ENCODE measurements at regions not wholly inside any gene's neighbourhood (a gene's known extent, or its start where the extent isn't known, plus 50 kb on each side); places are given as distances from the start of the nearest gene placed in this dataset.
A peak's percentile ranks its signal among the peaks of the same experiment; 100 is the strongest.

GRCh38 chrX:36436361-36436760 is 516.8 kb downstream of the CFAP47 start:
- in situ Hi-C loops (cut with HindIII; ENCODE audit: low sequenced_read_pairs) = no loop called here
- no peak for DNase-seq (ENCODE audit: low spot score)

- no peak for DNase-seq (ENCODE audit: low spot score)
- in situ Hi-C loops (cut with HindIII; ENCODE audit: low sequenced_read_pairs) = no loop called here
These were observed 523.5 kb downstream of the CFAP47 start for GRCh38 chrX:36443007-36443406.

DNA sequence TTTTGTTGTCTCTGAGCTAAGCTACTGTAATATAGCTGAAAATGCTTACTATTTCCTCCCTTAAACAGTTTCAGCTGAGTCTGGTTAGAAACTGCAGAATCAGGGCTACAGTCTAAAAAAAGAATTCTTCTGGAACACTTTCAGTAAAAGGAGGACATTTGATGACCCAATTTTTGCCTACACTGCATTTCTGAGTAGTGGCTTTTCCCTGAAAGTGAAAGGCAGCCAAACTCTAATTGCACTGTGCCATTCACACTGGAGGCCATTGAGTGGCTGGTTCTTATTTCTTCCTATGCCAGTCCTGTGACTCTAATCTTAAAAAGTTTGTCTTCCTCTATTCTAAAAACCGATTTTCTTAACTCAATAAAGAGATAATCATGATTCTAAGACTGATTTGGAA is 526.0 kb downstream of the CFAP47 start:
- in situ Hi-C loops (cut with HindIII; ENCODE audit: low sequenced_read_pairs) = no loop called here
- DNase-seq (ENCODE audit: low spot score) = peak; percentile 61

GRCh38 chrX:36462142-36462541 is 542.6 kb downstream of the CFAP47 start:
- in situ Hi-C loops (cut with HindIII; ENCODE audit: low sequenced_read_pairs) = no loop called here

GRCh38 chrX:36480441-36480990 is 527.6 kb upstream of the FAM47C start:
- in situ Hi-C loops (cut with HindIII; ENCODE audit: low sequenced_read_pairs) = no loop called here
- no peak for DNase-seq (ENCODE audit: low spot score)

More at GRCh38 chrX:36462142-36462541, 542.6 kb downstream of the CFAP47 start:
- no peak for DNase-seq (ENCODE audit: low spot score)

- no peak for DNase-seq (ENCODE audit: low spot score)
- in situ Hi-C loops (cut with HindIII; ENCODE audit: low sequenced_read_pairs) = no loop called here
These were observed 506.9 kb upstream of the FAM47C start for GRCh38 chrX:36501169-36501702.

DNA sequence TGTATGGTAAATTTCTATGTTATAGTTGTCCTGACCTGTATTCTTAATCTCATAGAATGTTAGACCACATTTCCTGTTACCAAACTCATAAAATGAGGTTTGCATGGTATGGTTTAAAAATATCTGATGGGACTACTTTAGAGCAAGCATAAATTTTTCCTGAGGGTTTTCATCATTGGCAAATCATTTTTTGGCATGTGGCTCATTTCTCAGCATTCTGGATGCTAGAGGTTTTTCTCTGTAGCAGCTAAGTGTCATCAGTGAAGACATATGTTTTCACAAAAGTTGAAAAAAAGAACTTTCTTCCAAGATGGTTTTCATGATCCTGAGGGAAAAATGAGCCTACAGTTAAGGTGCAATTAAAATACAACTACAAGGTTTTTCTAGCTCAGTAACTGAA is 503.5 kb upstream of the FAM47C start:
- no peak for DNase-seq (ENCODE audit: low spot score)
- in situ Hi-C loops (cut with HindIII; ENCODE audit: low sequenced_read_pairs) = no loop called here

- DNase-seq (ENCODE audit: low spot score) = no peak
- in situ Hi-C loops (cut with HindIII; ENCODE audit: low sequenced_read_pairs) = no loop called here
These were observed 500.1 kb upstream of the FAM47C start for GRCh38 chrX:36508042-36508441.

- in situ Hi-C loops (cut with HindIII; ENCODE audit: low sequenced_read_pairs) = no loop called here
- no peak for DNase-seq (ENCODE audit: low spot score)
These were observed 497.4 kb upstream of the FAM47C start for GRCh38 chrX:36510736-36511135.

DNA sequence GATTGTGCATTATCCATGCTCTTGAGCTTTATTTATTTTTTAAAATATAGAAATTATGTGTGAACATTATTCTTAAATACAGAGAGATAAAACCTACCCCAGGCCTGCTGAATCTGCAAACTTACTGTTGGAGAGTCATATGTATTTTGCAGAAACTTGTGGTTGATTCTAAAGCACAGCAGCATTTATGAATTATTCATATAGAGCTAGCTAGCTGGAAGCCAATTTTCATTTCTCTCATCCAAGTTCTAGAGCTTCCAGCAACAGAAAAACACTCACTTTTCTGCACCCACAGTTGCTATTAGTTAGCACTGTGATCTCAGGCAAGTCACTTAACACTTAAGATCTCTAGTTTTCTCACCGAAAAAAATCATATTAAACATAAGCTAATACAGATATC is 479.5 kb upstream of the FAM47C start:
- in situ Hi-C loops (cut with HindIII; ENCODE audit: low sequenced_read_pairs) = no loop called here

DNA sequence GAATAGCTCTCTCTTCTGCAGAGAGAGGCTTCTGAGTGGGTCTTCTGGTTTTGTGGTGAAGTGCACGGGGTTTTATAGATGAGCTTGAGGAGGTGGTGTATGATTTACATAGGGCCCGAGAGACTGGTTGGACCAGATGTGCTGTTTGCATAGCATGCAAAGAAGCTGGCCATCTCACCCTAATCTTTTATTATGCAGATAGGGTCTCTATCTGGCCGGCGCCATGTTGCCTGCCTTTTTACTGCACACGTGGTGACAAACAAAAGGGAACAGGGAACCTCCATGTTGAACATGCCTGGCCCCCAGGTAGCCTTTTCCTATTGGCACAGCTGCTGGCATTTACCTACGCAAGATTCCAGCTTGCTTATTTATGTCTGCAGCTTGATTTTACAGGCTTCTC is 473.3 kb upstream of the FAM47C start:
- no peak for DNase-seq (ENCODE audit: low spot score)
- in situ Hi-C loops (cut with HindIII; ENCODE audit: low sequenced_read_pairs) = no loop called here

More for the DNA sequence above, 479.5 kb upstream of the FAM47C start:
- DNase-seq (ENCODE audit: low spot score) = no peak

- in situ Hi-C loops (cut with HindIII; ENCODE audit: low sequenced_read_pairs) = no loop called here
- DNase-seq (ENCODE audit: low spot score) = no peak
These were observed 464.7 kb upstream of the FAM47C start for GRCh38 chrX:36543499-36543898.

DNA sequence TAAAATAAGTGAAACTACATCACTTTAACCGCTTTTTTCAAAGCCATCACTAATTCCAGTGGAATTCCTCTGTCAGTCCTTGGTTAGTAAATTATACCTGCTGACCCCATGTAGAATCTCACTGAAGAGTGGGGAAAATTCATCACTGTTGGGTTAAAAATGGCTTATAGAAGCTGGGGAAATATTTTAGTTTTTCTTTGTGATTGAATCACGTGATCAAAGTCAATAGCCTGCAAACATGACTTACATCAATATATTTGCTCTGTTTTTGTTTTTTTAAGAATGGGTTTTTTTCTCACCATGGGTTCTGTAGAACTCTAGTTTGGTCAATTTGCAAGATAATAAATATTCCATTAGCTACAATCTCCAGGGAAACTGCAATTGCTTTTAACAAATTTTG is 445.2 kb upstream of the FAM47C start:
- no peak for DNase-seq (ENCODE audit: low spot score)
- in situ Hi-C loops (cut with HindIII; ENCODE audit: low sequenced_read_pairs) = no loop called here

DNA sequence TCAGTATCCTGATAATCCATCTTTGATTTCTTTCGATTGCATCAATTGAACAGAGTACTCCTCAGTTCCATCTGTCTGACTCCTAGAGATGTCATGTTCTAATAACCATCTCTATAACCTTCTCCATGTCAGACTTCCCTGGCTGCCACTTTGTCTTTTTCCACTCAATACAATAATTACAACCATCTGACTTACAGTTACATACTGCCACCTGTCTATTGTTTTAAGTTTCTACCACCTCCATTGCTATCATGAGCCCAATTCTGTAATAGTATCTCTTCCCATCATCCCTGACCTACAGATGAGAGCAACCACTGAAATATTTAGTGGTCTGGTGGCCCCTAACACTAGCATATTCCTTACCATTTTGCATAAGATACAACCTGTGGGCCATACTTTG is 439.2 kb upstream of the FAM47C start:
- in situ Hi-C loops (cut with HindIII; ENCODE audit: low sequenced_read_pairs) = no loop called here
- no peak for DNase-seq (ENCODE audit: low spot score)

DNA sequence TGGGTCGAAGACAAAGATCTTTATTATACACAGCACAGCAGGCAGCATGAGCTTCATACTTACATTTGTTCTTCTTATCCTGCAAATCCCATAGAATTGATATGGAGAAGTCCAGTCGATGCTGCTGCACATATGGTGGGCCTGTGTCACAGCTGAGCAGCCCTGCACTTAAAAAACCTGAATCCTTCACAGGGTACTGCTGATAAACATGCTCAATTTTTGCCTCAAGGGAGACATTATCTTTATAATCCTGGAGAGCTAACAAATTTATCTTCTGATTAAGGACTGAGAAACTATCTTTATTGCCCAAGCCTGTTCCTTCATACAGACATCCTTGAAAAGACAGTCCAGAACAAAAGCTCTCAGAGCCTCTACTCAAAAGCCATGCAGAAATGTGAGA is 434.4 kb upstream of the FAM47C start:
- no peak for DNase-seq (ENCODE audit: low spot score)
- in situ Hi-C loops (cut with HindIII; ENCODE audit: low sequenced_read_pairs) = no loop called here

GRCh38 chrX:36575670-36576069 is 432.5 kb upstream of the FAM47C start:
- DNase-seq (ENCODE audit: low spot score) = no peak
- in situ Hi-C loops (cut with HindIII; ENCODE audit: low sequenced_read_pairs) = no loop called here

DNA sequence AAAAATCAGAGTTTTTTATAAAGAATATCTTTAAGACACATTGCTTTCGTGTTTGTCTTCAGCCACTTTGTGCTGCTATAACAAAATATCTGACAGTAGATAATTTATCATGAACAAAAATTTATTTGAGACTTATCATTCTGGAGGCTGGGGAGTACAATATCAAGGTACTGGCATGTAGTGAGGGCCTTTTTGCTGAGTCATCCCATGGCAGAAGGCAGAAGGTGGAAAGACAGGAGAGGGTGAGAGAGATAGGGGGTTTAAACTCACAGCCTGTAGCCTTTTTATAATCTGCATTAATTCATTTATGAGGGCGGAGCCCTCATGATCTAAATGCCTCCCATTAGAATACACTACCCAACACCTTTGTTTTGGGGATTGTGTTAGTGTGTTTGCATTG is 431.2 kb upstream of the FAM47C start:
- in situ Hi-C loops (cut with HindIII; ENCODE audit: low sequenced_read_pairs) = no loop called here
- no peak for DNase-seq (ENCODE audit: low spot score)

DNA sequence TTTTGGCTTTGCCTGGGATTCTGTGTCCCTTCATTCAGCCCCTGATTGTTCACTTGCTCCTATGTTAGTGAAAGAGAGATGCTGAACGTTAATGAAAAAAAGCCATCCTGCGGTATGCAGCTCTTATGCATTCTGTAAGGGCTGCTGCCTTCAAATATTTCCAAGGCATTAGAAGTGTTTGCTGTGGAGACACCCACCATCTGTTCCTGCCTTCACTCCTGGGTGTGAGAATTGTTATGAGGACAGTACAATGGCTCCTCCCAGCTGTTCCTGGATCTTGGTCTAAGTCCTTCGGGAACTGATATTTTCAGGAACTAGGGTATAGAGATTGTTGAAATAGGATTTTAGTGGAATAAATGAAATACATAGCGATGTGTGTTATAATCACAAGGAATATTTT is 427.1 kb upstream of the FAM47C start:
- in situ Hi-C loops (cut with HindIII; ENCODE audit: low sequenced_read_pairs) = no loop called here
- DNase-seq (ENCODE audit: low spot score) = no peak

DNA sequence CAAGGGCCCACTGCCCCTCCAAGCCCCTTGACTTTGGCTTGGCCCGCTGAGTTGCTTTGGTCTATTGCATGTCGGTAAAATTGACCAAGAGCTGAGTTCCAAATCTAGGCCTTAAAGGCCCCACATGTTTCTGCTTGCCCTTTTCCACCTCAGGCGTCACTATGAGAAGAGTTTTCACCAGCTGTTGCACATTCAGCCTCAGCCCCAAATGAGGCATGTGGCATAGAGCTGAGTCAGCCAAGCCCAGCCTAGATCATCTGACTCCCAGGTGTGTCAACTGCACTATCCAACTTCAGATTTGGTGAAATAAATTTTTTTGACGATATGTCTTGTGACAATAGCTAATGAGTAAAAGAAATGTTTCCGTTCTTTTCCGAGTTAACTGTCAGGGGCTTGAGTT is 424.5 kb upstream of the FAM47C start:
- no peak for DNase-seq (ENCODE audit: low spot score)
- in situ Hi-C loops (cut with HindIII; ENCODE audit: low sequenced_read_pairs) = no loop called here

- DNase-seq (ENCODE audit: low spot score) = no peak
- in situ Hi-C loops (cut with HindIII; ENCODE audit: low sequenced_read_pairs) = no loop called here
These were observed 398.3 kb upstream of the FAM47C start for GRCh38 chrX:36609616-36610585.

GRCh38 chrX:36626898-36627297 is 381.3 kb upstream of the FAM47C start:
- in situ Hi-C loops (cut with HindIII; ENCODE audit: low sequenced_read_pairs) = no loop called here
- DNase-seq (ENCODE audit: low spot score) = no peak

All from G401 (cell line).